ENCODE measurements at regions not wholly inside any gene's neighbourhood (a gene's known extent, or its start where the extent isn't known, plus 50 kb on each side); places are given as distances from the start of the nearest gene placed in this dataset.
"Not testable (repeated sequence)": the region's sequence is repeated elsewhere in the genome, so short reads cannot be mapped to it uniquely, and the experiment has no call there.

- no peak overlapping the region for H3K4me3 Mint-ChIP-seq (ENCODE audit: low read depth)
- H3K27me3 Mint-ChIP-seq (ENCODE audit: low read depth): no peaks in the 10 kb centered on the region
- no peaks in the 10 kb centered on the region for H3K4me1 Mint-ChIP-seq (ENCODE audit: low read depth)
- intact Hi-C loops (cut with micrococcal nuclease): no loop called here
- H3K36me3 Mint-ChIP-seq (ENCODE audit: low read depth): no peaks in the 10 kb centered on the region
- H3K27ac Mint-ChIP-seq: no peak overlapping the region
- no peaks in the 10 kb centered on the region for H3K9me3 Mint-ChIP-seq
- DNase-seq (ENCODE audit: low spot score): no peak
Measured at GRCh38 chr4:117908306-117909207, 125.7 kb upstream of the NDST3 start.

GRCh38 chr4:117916728-117917127, 117.6 kb upstream of the NDST3 start:
- Mint-ChIP-seq H3K27ac (no peak overlapping the region), H3K36me3 (ENCODE audit: low read depth) (no peaks in the 10 kb centered on the region), H3K27me3 (ENCODE audit: low read depth) (no peaks in the 10 kb centered on the region), H3K4me3 (ENCODE audit: low read depth) (no peak overlapping the region), H3K9me3 (no peaks in the 10 kb centered on the region), H3K4me1 (ENCODE audit: low read depth) (no peaks in the 10 kb centered on the region)
- no peak for DNase-seq (ENCODE audit: low spot score)
- intact Hi-C loops (cut with micrococcal nuclease): no loop called here

GRCh38 chr4:117922311-117922710, 112.0 kb upstream of the NDST3 start:
- intact Hi-C loops (cut with micrococcal nuclease); H3K36me3 Mint-ChIP-seq (ENCODE audit: low read depth); H3K9me3 Mint-ChIP-seq; H3K4me3 Mint-ChIP-seq (ENCODE audit: low read depth); H3K27me3 Mint-ChIP-seq (ENCODE audit: low read depth); H3K27ac Mint-ChIP-seq; DNase-seq (ENCODE audit: low spot score); H3K4me1 Mint-ChIP-seq (ENCODE audit: low read depth): not testable (repeated sequence)

GRCh38 chr4:117927823-117928222, 106.5 kb upstream of the NDST3 start:
- H3K4me3 Mint-ChIP-seq (ENCODE audit: low read depth); H3K36me3 Mint-ChIP-seq (ENCODE audit: low read depth): not testable (repeated sequence)

GRCh38 chr4:117941611-117942010, 92.7 kb upstream of the NDST3 start:
- no peak overlapping the region for H3K27ac Mint-ChIP-seq
- H3K4me1 Mint-ChIP-seq (ENCODE audit: low read depth): no peaks in the 10 kb centered on the region
- H3K36me3 Mint-ChIP-seq (ENCODE audit: low read depth): no peaks in the 10 kb centered on the region
- no peak overlapping the region for H3K4me3 Mint-ChIP-seq (ENCODE audit: low read depth)
- DNase-seq (ENCODE audit: low spot score): no peak
- H3K27me3 Mint-ChIP-seq (ENCODE audit: low read depth): no peaks in the 10 kb centered on the region
- H3K9me3 Mint-ChIP-seq: peaks cover 19% of the 10 kb centered on the region
- intact Hi-C loops (cut with micrococcal nuclease): no loop called here

More at GRCh38 chr4:117927823-117928222, 106.5 kb upstream of the NDST3 start:
- H3K27me3 Mint-ChIP-seq (ENCODE audit: low read depth); H3K4me1 Mint-ChIP-seq (ENCODE audit: low read depth); DNase-seq (ENCODE audit: low spot score); H3K9me3 Mint-ChIP-seq; H3K27ac Mint-ChIP-seq; intact Hi-C loops (cut with micrococcal nuclease): not testable (repeated sequence)

- Mint-ChIP-seq H3K9me3 (peaks cover 5% of the 10 kb centered on the region), H3K4me1 (ENCODE audit: low read depth) (no peaks in the 10 kb centered on the region), H3K27ac (no peak overlapping the region), H3K27me3 (ENCODE audit: low read depth) (no peaks in the 10 kb centered on the region), H3K36me3 (ENCODE audit: low read depth) (no peaks in the 10 kb centered on the region), H3K4me3 (ENCODE audit: low read depth) (no peak overlapping the region)
- intact Hi-C loops (cut with micrococcal nuclease): no loop called here
- no peak for DNase-seq (ENCODE audit: low spot score)
Measured at GRCh38 chr4:117949621-117950020, 84.7 kb upstream of the NDST3 start.

GRCh38 chr4:117957571-117957970, 76.7 kb upstream of the NDST3 start:
- Mint-ChIP-seq H3K9me3 (no peaks in the 10 kb centered on the region), H3K27ac (no peak overlapping the region), H3K27me3 (ENCODE audit: low read depth) (no peaks in the 10 kb centered on the region), H3K4me1 (ENCODE audit: low read depth) (no peaks in the 10 kb centered on the region), H3K36me3 (ENCODE audit: low read depth) (no peaks in the 10 kb centered on the region), H3K4me3 (ENCODE audit: low read depth) (no peak overlapping the region)
- no peak for DNase-seq (ENCODE audit: low spot score)
- intact Hi-C loops (cut with micrococcal nuclease): no loop called here

GRCh38 chr4:117965622-117966021, 68.7 kb upstream of the NDST3 start:
- no peak for DNase-seq (ENCODE audit: low spot score)
- intact Hi-C loops (cut with micrococcal nuclease): no loop called here
- Mint-ChIP-seq H3K4me1 (ENCODE audit: low read depth) (no peaks in the 10 kb centered on the region), H3K9me3 (no peaks in the 10 kb centered on the region), H3K36me3 (ENCODE audit: low read depth) (no peaks in the 10 kb centered on the region), H3K27ac (no peak overlapping the region), H3K4me3 (ENCODE audit: low read depth) (no peak overlapping the region), H3K27me3 (ENCODE audit: low read depth) (no peaks in the 10 kb centered on the region)

GRCh38 chr4:117968606-117969005, 65.7 kb upstream of the NDST3 start:
- no peak overlapping the region for H3K4me3 Mint-ChIP-seq (ENCODE audit: low read depth)
- no peaks in the 10 kb centered on the region for H3K27me3 Mint-ChIP-seq (ENCODE audit: low read depth)
- H3K27ac Mint-ChIP-seq: no peak overlapping the region
- no peak for DNase-seq (ENCODE audit: low spot score)
- H3K36me3 Mint-ChIP-seq (ENCODE audit: low read depth): no peaks in the 10 kb centered on the region
- no peaks in the 10 kb centered on the region for H3K4me1 Mint-ChIP-seq (ENCODE audit: low read depth)
- intact Hi-C loops (cut with micrococcal nuclease): no loop called here
- H3K9me3 Mint-ChIP-seq: no peaks in the 10 kb centered on the region

GRCh38 chr4:117971403-117971802, 62.9 kb upstream of the NDST3 start:
- Mint-ChIP-seq H3K36me3 (ENCODE audit: low read depth) (no peaks in the 10 kb centered on the region), H3K27ac (no peak overlapping the region), H3K27me3 (ENCODE audit: low read depth) (no peaks in the 10 kb centered on the region), H3K9me3 (no peaks in the 10 kb centered on the region), H3K4me1 (ENCODE audit: low read depth) (no peaks in the 10 kb centered on the region), H3K4me3 (ENCODE audit: low read depth) (no peak overlapping the region)
- intact Hi-C loops (cut with micrococcal nuclease): no loop called here
- no peak for DNase-seq (ENCODE audit: low spot score)

GRCh38 chr4:117983541-117984365, 50.5 kb upstream of the NDST3 start:
- Mint-ChIP-seq H3K36me3 (ENCODE audit: low read depth) (no peaks in the 10 kb centered on the region), H3K9me3 (no peaks in the 10 kb centered on the region), H3K4me3 (ENCODE audit: low read depth) (no peak overlapping the region), H3K4me1 (ENCODE audit: low read depth) (peaks cover 6% of the 10 kb centered on the region), H3K27me3 (ENCODE audit: low read depth) (no peaks in the 10 kb centered on the region), H3K27ac (no peak overlapping the region)
- no peak for DNase-seq (ENCODE audit: low spot score)
- intact Hi-C loops (cut with micrococcal nuclease): no loop called here

GRCh38 chr4:117984366-117984680, 50.0 kb upstream of the NDST3 start:
- peaks cover 6% of the 10 kb centered on the region for H3K4me1 Mint-ChIP-seq (ENCODE audit: low read depth)
- H3K36me3 Mint-ChIP-seq (ENCODE audit: low read depth): no peaks in the 10 kb centered on the region
- H3K9me3 Mint-ChIP-seq: no peaks in the 10 kb centered on the region
- intact Hi-C loops (cut with micrococcal nuclease): no loop called here
- no peak for DNase-seq (ENCODE audit: low spot score)
- H3K27ac Mint-ChIP-seq: no peak overlapping the region
- H3K27me3 Mint-ChIP-seq (ENCODE audit: low read depth): no peaks in the 10 kb centered on the region
- H3K4me3 Mint-ChIP-seq (ENCODE audit: low read depth): no peak overlapping the region

Data from activated T-helper 2 cell treated with anti-CD3 and anti-CD28 coated beads, Interferon-gamma antibody, Interleukin-2, Interleukin-4, amounts not matched to agents 10 μg/mL and 5 μg/mL and 100 μg/mL, durations not matched to agents 14 hours and 24 hours and 36 hours (primary cell).